GM10266 (cell line): ENCODE measurements at regions not wholly inside any gene's neighbourhood (a gene's known extent, or its start where the extent isn't known, plus 50 kb on each side); places are given as distances from the start of the nearest gene placed in this dataset.

ENCODE experiments used
- DNase-seq: peaks from one replicate; pipeline ENCODE4 v3.0.0; 2012; ENCODE audit errors: extremely low spot score
- CTCF ChIP-seq: IDR thresholded peaks from 2 replicates; pipeline ENCODE4 v1.5.1; 2012; ENCODE audit warnings: mild to moderate bottlenecking, low read depth; ENCODE audit not compliant: control insufficient read depth, insufficient read depth; ENCODE audit errors: missing control alignments

- no peak for DNase-seq
- TF ChIP-seq CTCF, result no peak
These were observed 562.9 kb upstream of the FAT1 start for GRCh38 chr4:187286525-187286924.

GRCh38 chr4:187289371-187289770 lies 565.7 kb upstream of the FAT1 start:
- TF ChIP-seq CTCF, result no peak

GRCh38 chr4:187294861-187295260 lies 571.2 kb upstream of the FAT1 start:
- TF ChIP-seq CTCF, result no peak
- no peak for DNase-seq

More at GRCh38 chr4:187289371-187289770, 565.7 kb upstream of the FAT1 start:
- no peak for DNase-seq

- DNase-seq, result no peak
- no peak for TF ChIP-seq CTCF
These were observed 578.3 kb upstream of the FAT1 start for GRCh38 chr4:187301923-187302322.

- no peak for TF ChIP-seq CTCF
- DNase-seq, result no peak
These were observed 578.9 kb upstream of the FAT1 start for GRCh38 chr4:187302457-187303150.

GRCh38 chr4:187304133-187304532 lies 580.5 kb upstream of the FAT1 start:
- DNase-seq, result no peak

More at GRCh38 chr4:187304133-187304532, 580.5 kb upstream of the FAT1 start:
- no peak for TF ChIP-seq CTCF
